NCI-H2171 (cell line): ENCODE measurements at regions not wholly inside any gene's neighbourhood (a gene's known extent, or its start where the extent isn't known, plus 50 kb on each side); places are given as distances from the start of the nearest gene placed in this dataset.

Experiments used
- DNase-seq: peaks from one replicate; lab custom pipeline; 2025; lab: John Stamatoyannopoulos, UW

- no peak for DNase-seq
Measured at GRCh38 chr10:31606841-31607240, 287.8 kb downstream of the ZEB1 start.

DNA sequence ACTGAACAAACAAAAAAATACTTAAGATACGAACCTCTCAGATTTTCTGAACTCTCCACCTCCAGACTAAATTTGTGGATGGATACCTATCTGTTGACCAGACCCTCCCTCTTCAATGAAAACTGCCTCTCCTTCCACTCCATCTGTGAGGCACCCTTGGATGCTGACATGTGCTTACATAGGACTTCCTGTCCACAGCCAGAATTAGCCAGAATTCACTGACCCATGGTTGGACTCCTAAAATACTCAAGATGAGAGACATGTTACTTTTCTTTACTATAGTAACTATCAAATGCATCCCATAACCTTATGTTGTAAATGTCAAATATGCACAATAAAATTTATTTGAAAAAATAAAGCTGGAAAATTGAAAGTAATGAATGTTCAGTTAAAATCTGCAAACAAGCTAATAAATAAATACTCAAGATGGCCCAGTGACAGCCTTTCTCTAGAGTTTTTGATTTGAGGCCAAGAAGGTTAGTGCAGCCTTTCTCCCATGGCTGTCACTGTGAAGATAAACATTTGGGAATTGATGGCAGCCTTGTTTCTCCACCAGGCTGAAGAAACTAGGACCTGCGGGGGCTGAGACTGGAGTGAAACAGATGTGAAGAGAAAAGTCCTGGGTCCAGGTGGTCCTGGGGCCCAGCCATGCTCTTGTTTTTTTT, 287.0 kb downstream of the ZEB1 start:
- no peak for DNase-seq

DNA sequence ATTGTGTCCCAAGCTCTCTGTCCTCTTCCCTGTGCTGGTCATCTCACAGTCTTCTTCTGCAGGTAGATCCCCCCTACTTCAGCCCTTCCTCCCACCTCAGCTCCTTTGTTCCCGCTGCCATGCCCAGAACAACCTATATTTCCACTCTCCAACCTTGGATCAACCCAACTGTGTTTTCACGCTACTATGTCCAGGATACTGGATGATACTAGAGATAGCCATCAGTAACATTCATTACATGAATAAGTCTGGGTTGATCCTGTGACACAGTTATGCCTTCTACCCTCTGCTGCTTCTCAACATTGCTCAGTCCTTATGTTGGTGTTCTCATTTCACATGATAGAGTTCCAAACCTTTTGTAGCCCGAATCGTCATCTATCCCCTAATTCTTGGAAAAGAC, 286.4 kb downstream of the ZEB1 start:
- no peak for DNase-seq

- DNase-seq = no peak
Measured at GRCh38 chr10:31604646-31605170, 285.7 kb downstream of the ZEB1 start.

DNA sequence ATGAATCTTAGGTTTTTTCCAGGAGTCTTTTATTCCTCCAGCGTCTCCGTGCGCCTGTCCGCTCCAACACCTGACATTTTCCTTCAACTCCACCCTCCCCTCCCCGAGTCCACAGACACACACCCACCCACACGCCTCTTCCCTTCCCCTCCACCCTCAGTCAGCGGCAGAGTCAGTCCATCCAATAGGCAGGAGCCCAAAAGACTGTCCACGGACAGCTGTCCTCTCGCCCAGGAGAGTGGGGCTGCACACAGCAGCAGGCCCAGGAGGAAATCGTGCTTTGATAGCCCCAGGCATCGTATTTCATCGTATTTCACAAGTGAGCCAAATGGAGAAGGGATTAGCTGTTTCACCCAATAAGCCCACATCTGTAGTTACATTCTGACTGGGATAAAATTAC, 285.1 kb downstream of the ZEB1 start:
- peak; percentile 38 for DNase-seq

DNA sequence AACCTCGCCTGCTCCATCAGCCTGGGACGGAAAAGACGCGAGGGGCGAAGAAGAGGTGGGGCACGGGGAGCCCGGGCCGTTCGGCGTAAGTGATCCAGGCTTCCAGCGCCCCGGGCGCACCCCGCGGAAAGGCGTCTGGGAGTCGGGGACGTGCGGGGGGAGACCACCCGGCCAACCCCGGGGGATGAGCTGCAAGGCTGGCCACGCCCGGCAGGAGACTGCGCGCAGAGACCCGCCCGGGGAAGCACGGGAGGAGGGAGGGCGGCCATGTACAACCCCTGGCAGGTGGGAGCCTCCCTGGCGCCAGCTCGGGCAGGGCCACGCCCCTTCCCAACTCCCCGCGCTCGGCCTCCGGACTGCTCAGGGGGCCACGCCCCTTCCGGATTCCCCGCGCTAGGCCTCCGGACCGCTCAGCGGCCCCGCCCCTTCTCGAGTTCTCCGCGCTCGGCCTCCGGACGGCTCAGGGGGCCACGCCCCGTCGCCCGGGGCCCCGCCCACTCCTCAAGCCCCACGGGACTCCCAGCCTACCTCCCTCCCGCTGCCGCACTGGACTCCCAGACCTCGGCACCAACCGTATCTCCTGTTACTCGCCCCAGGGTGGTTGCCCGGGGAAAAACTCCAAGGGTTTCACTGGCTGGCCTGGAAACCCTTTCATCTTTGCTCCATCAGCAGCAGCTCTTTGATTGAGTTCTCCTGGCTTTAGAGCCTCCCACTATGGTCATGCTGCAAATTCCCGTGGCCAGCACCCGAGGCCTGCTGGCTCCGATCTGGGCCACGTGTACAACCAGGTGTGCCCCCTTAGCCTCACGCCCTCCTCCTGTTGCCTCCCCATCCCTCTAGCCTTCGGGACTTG, 284.4 kb downstream of the ZEB1 start:
- peak; percentile 89 for DNase-seq

GRCh38 chr10:31602541-31603234, 283.7 kb downstream of the ZEB1 start:
- DNase-seq = peak; percentile 86

DNA sequence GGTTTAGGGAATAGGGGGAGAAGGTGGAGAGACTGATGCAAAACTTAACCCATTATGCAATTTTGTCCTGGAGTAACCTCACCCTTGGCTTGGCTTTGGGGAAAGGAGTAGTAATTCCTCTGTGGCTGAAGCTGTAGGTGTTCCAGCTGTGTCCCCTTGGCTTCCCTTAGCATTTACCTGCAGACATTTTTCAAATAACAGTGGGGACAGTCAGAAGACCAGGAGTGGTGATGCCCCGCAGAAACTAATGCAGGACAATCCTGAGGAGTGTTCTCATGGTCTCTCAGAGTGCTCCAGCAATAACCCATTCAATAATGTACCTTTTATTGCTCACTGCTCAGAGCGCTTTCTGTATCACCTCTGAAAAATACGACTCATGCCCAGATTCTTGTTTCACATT, 282.1 kb downstream of the ZEB1 start:
- no peak for DNase-seq

GRCh38 chr10:31599626-31600504, 280.8 kb downstream of the ZEB1 start:
- DNase-seq = no peak

DNA sequence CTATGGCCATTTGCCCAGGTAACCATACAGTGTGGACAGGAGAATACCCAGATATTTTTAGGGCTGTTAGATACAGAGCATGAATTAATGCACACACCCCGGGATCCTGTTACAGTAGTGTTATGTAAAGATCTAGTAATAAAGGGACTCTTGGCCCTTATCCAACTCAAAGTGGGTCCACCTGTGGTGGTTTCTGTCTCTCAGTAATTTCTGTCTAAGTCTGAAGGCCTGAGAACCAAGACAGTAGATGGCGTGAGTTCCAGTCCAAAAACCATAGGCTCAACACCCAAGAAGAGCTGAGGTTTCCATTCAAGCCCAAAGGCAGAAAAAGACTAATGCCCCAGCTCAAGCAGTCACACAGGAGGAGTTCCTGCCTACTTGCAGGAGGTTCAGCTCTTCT, 277.7 kb downstream of the ZEB1 start:
- DNase-seq = no peak

DNA sequence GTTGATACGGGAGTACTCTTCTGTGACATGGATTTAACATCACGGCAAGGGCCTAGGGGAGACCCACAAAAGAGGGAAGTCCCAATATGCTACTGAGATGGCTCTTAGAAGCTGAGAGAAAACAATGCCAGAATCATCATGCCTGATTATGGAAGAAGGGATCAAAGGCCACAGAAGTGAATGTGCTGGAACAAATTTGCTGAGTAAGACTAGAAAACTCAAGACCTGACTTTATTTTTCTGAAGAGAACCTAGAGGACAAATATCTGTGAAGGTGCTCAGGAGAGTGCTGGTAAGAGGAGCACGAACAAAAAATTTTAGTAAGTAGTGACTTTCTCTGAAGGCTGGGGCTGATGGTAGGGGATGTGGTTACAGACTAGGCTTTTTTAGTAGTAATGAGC, 277.0 kb downstream of the ZEB1 start:
- DNase-seq = no peak

DNA sequence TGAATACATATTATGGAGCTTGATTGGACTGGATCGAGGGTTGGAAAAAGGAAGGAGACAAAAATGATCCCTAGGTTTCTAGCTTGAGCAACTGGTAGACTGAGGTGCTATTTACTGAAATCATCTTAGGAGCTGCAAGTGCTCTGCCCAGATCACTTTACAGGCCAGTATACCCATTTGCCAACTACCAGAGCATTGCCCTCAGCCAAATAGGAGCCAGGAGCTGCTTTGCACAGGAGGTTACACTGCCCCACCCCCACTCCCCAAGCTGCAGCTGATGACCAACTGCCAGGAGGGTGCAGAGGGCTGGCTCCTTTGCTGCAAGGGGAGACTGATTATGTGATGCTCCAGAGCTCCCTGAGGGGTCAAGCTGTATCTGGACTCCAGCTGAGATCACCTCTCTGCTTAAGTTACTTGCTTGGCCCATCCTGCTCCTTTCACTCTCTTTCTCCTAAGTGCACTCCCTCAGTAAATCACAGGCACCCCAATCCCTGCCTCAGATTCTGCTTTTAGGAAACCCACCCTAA, 275.4 kb downstream of the ZEB1 start:
- no peak for DNase-seq

GRCh38 chr10:31593124-31593523, 274.1 kb downstream of the ZEB1 start:
- no peak for DNase-seq

GRCh38 chr10:31591569-31591968, 272.6 kb downstream of the ZEB1 start:
- DNase-seq = no peak

DNA sequence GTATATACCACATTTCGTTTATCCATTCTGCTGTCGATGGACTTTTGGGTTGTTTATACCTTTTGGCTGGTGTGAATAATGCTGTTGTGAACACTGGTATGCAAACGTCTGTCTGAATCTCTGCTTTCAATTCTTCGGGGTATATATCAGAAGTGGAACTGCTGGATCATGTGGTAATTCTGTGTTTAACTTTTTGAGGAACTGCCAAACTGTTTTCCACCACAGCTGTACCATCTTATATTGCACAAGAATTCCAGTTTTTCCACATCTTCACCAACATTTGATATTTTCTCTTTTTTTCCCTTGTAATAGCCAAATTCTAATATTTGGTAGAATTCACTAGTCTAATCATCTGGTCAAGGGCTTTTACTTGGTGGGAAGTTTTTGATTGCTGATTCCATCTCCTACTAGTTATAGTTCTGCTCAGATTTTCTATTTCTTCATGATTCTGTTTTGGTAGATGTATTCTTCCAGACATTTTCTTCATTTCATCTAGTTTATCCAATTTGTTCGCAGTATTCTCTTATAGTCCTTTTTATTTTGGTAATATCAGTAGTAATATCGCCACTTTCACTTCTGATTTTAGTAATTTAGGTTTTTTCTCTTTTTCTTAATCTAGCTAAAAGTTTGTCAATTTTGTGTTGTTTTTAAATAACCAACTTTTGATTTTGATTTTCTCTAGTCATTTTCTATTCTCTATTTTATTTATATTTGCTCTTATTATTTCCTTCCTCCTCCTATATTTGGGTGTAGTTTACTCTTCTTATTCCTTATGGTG, 271.2 kb downstream of the ZEB1 start:
- no peak for DNase-seq

DNA sequence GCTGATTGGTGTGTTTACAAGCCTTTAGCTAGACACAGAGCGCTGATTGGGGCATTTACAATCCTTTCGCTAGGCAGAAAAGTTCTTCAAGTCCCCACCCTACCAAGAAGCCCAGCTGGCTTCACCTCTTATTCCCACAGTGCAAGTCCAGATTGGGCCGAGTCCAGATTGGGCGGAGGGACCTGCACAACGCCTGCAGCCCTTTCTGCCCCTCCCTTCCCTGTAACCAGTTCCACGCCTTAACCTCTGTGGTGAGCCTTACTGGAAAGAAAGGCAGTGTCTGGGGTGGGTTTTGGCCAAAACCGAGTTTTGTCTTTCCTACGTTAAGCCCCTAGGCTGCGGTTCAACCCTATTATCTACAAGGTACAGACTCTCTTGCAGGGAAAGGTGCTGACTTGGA, 268.7 kb downstream of the ZEB1 start:
- DNase-seq = no peak

DNA sequence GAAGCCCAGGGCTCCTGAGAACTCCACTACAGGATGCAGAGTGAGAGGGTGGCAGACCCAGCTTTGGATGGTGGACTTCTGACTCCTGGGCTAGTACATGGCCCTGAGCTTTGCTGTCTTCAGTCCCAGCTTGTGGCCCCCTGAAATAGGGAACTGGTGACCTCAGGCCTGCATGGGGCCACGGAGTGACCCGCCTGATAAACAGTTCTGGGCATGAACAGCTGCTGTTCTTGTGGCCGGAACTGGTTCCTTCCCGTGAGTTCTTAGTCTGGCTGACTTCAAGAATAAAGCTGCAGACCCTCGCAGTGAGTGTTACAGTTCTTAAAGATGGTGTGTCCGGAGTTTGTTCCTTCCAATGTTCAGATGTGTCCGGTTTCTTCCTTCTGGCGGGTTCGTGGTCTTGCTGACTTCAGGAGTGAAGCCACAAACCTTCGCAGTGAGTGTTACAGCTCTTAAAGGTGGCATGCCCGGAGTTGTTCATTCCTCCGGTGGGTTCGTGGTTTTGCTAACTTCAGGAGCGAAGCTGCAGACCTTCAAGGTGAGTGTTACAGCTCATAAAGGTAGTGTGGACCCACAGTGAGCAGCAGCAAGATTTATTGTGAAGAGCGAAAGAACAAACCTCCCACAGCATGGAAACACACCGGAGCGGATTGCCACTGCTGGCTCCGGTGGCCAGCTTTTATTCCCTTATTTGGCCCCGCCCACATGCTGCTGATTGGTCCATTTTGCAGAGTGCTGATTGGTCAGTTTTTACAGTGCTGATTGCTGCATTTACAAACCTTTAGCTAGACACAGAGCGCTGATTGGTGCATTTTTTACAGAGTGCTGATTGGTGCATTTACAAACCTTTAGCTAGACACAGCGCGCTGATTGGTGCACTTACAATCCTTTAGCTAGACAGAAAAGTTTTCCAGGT, 268.0 kb downstream of the ZEB1 start:
- DNase-seq = no peak

- no peak for DNase-seq
Measured at GRCh38 chr10:31584876-31585275, 265.9 kb downstream of the ZEB1 start.

DNA sequence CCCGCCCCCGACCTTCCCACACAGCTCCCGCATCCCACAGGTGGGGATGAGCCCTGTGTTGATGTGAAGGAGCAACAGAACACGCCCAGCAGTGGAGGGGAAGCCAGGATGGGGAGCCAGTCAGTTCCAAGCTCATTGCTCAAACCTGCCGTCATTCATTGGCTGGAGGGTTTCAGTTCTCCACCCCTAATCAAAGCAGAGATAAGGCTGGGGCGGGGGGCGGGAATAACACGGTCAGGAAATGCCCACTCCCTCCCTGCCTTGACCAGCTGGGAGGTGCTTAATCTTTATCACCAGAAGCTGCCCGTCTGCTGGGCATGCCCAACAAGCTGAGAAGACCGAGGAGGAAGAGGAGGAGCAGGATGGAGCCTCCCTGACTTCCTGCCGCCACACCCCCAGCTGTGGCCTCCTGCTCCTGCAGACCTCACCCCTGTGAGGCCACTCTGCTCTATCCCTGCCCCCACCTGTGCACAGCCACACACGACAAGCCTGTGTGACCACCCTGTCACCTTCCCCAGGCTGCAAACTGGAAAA, 265.1 kb downstream of the ZEB1 start:
- no peak for DNase-seq
